Liver (tissue), 8 donors: ENCODE measurements at regions not wholly inside any gene's neighbourhood (a gene's known extent, or its start where the extent isn't known, plus 50 kb on each side); places are given as distances from the start of the nearest gene placed in this dataset.

Experiments
- DNase-seq: peaks from one replicate; pipeline ENCODE4 v3.0.0-alpha.2; 2017; ENCODE audit warnings: low spot score
- H3K27ac ChIP-seq, 2 donors: one replicate each; pipeline ENCODE4 v1.7.0; 2013; ENCODE audit warnings: inconsistent platforms in 2 of 2, low read length in 2 of 2, control low read depth in 1 of 2, low read depth in 1 of 2, mild to moderate bottlenecking in 1 of 2
- H3K27me3 ChIP-seq, 4 donors: one replicate each; pipeline versions ENCODE4 v1.6.1 to v1.7.0; 2013; ENCODE audit warnings: low read length in 3 of 4, inconsistent platforms in 1 of 4, mild to moderate bottlenecking in 1 of 4, moderate library complexity in 1 of 4; ENCODE audit not compliant: control insufficient read depth in 4 of 4, insufficient read depth in 4 of 4
- H3K36me3 ChIP-seq, 4 donors: one replicate each; pipeline versions ENCODE4 v1.6.1 to v1.7.0; 2013; ENCODE audit warnings: low read length in 3 of 4, mild to moderate bottlenecking in 3 of 4, low read depth in 1 of 4, moderate library complexity in 1 of 4; ENCODE audit not compliant: control insufficient read depth in 4 of 4, insufficient read depth in 3 of 4
- H3K4me1 ChIP-seq, 4 donors: one replicate each; pipeline versions ENCODE4 v1.6.1 to v1.7.0; 2013; ENCODE audit warnings: low read length in 3 of 4, mild to moderate bottlenecking in 3 of 4, moderate library complexity in 1 of 4; ENCODE audit not compliant: control insufficient read depth in 4 of 4, insufficient read depth in 4 of 4
- H3K4me3 ChIP-seq, 3 donors: one replicate each; pipeline versions ENCODE4 v1.6.1 to v1.7.0; 2013; ENCODE audit warnings: low read length in 3 of 3, control low read depth in 1 of 3, low read depth in 1 of 3, mild to moderate bottlenecking in 1 of 3
- H3K9ac ChIP-seq, 2 donors: one replicate each; pipeline ENCODE4 v1.7.0; 2013; ENCODE audit warnings: low read length in 2 of 2, mild to moderate bottlenecking in 2 of 2, moderate library complexity in 2 of 2, control low read depth in 1 of 2, low read depth in 1 of 2
- H3K9me3 ChIP-seq, 4 donors: one replicate each; pipeline versions ENCODE4 v1.6.1 to v1.7.0; 2013; ENCODE audit warnings: low read length in 3 of 4; ENCODE audit not compliant: control insufficient read depth in 4 of 4
- EGR1 ChIP-seq, 2 donors: IDR thresholded peaks; 2 replicates each; pipeline ENCODE4 v1.6.1; 2016 to 2018; ENCODE audit warnings: antibody characterized with exemption in 2 of 2, low read depth in 2 of 2
- FOXA1 ChIP-seq: IDR thresholded peaks from 2 replicates; pipeline ENCODE4 v1.6.1; 2016; ENCODE audit warnings: antibody characterized with exemption
- FOXA2 ChIP-seq: IDR thresholded peaks from 2 replicates; pipeline ENCODE4 v1.6.1; 2016; ENCODE audit warnings: antibody characterized with exemption
- GABPA ChIP-seq, 2 donors: IDR thresholded peaks in 1 of 2; conservative IDR thresholded peaks in 1 of 2; 2 replicates each; pipeline ENCODE4 v1.6.1; 2016; ENCODE audit warnings: antibody characterized with exemption in 2 of 2, mild to moderate bottlenecking in 1 of 2, moderate library complexity in 1 of 2
- HNF4A ChIP-seq, 2 donors: conservative IDR thresholded peaks; 2 replicates each; pipeline ENCODE4 v1.6.1; 2016; ENCODE audit warnings: antibody characterized with exemption in 2 of 2, mild to moderate bottlenecking in 2 of 2
- HNF4G ChIP-seq: IDR thresholded peaks from 2 replicates; pipeline ENCODE4 v1.6.1; 2016; ENCODE audit warnings: antibody characterized with exemption
- JUND ChIP-seq, 2 donors: IDR thresholded peaks; 2 replicates each; pipeline ENCODE4 v1.6.1; 2016; ENCODE audit warnings: antibody characterized with exemption in 2 of 2
- NR2F2 ChIP-seq: IDR thresholded peaks from 2 replicates; pipeline ENCODE4 v1.6.1; 2016; ENCODE audit warnings: antibody characterized with exemption
- RAD21 ChIP-seq, 2 donors: IDR thresholded peaks; 2 replicates each; pipeline ENCODE4 v1.6.1; 2016; ENCODE audit warnings: antibody characterized with exemption in 2 of 2, mild to moderate bottlenecking in 2 of 2
- RXRA ChIP-seq, 2 donors: IDR thresholded peaks; 2 replicates each; pipeline ENCODE4 v1.6.1; 2017 to 2018; ENCODE audit warnings: antibody characterized with exemption in 2 of 2, mild to moderate bottlenecking in 1 of 2
- SP1 ChIP-seq: IDR thresholded peaks from 2 replicates; pipeline ENCODE4 v1.6.1; 2018; ENCODE audit warnings: antibody characterized with exemption, mild to moderate bottlenecking
- TAF1 ChIP-seq: conservative IDR thresholded peaks from 2 replicates; pipeline ENCODE4 v1.6.1; 2016; ENCODE audit warnings: antibody characterized with exemption, mild to moderate bottlenecking
- YY1 ChIP-seq: IDR thresholded peaks from 2 replicates; pipeline ENCODE4 v1.6.1; 2016; ENCODE audit warnings: antibody characterized with exemption, mild to moderate bottlenecking
- WGBS: extraction: QIAGEN DNeasy Blood & Tissue Kit; methylation state at CpG from one replicate; pipeline ENCODE4 v1.1.7; 2013; 5-methylcytosine and 5-hydroxymethylcytosine counted together
- TF ChIP-seq, protein P1 (sequence below): IDR thresholded peaks from 2 replicates; pipeline ENCODE4 v1.6.1; 2016; ENCODE audit warnings: antibody characterized with exemption
- TF ChIP-seq, protein P2 (sequence below): IDR thresholded peaks from 2 replicates; pipeline ENCODE4 v1.6.1; 2016; ENCODE audit warnings: antibody characterized with exemption
- TF ChIP-seq, protein P3 (sequence below): IDR thresholded peaks from 2 replicates; pipeline ENCODE4 v1.6.1; 2016; ENCODE audit warnings: antibody characterized with exemption, mild to moderate bottlenecking
- TF ChIP-seq, protein P4 (sequence below): fragments of 150-350 bp; IDR thresholded peaks from 2 replicates; pipeline ENCODE4 v1.5.1; 2017; ENCODE audit warnings: improper control_type of control experiment, low read depth, low read length; ENCODE audit not compliant: missing input control
- TF ChIP-seq, protein P5 (sequence below): IDR thresholded peaks from 2 replicates; pipeline ENCODE4 v1.6.1; 2016; ENCODE audit warnings: antibody characterized with exemption
- donor health status: healthy.
- donor health status: healthy.
- donor health status: healthy.
- donor health status: healthy.
- donor health status: healthy.

DNA sequence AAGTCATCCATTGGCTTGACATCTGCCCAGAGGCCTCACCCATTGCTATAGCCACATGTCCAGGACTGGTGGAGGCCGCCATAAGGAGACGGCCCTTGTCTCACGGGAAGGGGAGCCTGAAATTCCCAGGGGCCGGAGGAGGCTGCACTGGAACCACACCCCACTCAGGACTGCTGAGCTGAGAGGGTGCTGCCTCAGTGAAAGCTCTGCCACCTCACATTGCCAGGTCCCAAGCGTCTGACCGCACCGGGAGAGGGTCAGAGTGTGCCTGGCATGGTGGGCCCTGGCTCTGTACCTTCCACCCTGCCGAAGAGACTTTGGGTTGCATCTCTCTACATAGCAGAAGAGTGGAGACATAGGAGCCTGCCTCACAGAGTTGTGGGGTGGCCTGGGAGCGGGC lies 134.1 kb upstream of the GLI2 start:
- no peak for DNase-seq
- WGBS = 88% methylated on average over 9 of the region's 9 CpGs

DNA sequence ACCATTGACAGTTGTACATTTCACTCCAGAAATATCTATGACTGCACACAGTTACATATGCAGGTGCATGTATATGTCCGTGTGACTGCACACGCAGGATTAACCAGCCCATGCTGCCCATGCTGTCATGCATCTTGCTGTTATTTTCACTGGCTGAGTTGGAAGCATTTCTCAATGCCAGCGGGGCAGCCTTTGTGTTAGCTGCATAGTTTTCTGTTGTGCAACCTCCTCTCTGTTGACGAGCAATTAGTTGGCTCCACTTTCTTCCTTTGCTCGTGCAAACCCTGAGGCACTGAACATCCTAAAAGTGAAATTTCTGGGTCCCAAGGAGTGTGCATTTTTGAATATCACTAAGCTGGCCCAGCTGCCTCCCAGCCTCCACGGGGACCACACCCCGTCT lies 133.4 kb upstream of the GLI2 start:
- no peak for DNase-seq
- no peak overlapping the region for H3K27ac ChIP-seq
- TF ChIP-seq, protein P1, sequence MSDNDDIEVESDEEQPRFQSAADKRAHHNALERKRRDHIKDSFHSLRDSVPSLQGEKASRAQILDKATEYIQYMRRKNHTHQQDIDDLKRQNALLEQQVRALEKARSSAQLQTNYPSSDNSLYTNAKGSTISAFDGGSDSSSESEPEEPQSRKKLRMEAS = no peak
- TF ChIP-seq FOXA2 (no peak), JUND (IDR thresholded peaks at IDR 0.05) (no peak), FOXA1 (no peak)

More for the DNA sequence above, 134.1 kb upstream of the GLI2 start:
- H3K4me3 ChIP-seq = no peak overlapping the region
- TF ChIP-seq, protein P2, sequence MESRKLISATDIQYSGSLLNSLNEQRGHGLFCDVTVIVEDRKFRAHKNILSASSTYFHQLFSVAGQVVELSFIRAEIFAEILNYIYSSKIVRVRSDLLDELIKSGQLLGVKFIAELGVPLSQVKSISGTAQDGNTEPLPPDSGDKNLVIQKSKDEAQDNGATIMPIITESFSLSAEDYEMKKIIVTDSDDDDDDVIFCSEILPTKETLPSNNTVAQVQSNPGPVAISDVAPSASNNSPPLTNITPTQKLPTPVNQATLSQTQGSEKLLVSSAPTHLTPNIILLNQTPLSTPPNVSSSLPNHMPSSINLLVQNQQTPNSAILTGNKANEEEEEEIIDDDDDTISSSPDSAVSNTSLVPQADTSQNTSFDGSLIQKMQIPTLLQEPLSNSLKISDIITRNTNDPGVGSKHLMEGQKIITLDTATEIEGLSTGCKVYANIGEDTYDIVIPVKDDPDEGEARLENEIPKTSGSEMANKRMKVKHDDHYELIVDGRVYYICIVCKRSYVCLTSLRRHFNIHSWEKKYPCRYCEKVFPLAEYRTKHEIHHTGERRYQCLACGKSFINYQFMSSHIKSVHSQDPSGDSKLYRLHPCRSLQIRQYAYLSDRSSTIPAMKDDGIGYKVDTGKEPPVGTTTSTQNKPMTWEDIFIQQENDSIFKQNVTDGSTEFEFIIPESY = no peak
- TF ChIP-seq EGR1 (IDR thresholded peaks at IDR 0.05; ENCODE audit: low read depth in 2 of 2) = no peak
- no peak for TF ChIP-seq HNF4G
- TF ChIP-seq, protein P3, sequence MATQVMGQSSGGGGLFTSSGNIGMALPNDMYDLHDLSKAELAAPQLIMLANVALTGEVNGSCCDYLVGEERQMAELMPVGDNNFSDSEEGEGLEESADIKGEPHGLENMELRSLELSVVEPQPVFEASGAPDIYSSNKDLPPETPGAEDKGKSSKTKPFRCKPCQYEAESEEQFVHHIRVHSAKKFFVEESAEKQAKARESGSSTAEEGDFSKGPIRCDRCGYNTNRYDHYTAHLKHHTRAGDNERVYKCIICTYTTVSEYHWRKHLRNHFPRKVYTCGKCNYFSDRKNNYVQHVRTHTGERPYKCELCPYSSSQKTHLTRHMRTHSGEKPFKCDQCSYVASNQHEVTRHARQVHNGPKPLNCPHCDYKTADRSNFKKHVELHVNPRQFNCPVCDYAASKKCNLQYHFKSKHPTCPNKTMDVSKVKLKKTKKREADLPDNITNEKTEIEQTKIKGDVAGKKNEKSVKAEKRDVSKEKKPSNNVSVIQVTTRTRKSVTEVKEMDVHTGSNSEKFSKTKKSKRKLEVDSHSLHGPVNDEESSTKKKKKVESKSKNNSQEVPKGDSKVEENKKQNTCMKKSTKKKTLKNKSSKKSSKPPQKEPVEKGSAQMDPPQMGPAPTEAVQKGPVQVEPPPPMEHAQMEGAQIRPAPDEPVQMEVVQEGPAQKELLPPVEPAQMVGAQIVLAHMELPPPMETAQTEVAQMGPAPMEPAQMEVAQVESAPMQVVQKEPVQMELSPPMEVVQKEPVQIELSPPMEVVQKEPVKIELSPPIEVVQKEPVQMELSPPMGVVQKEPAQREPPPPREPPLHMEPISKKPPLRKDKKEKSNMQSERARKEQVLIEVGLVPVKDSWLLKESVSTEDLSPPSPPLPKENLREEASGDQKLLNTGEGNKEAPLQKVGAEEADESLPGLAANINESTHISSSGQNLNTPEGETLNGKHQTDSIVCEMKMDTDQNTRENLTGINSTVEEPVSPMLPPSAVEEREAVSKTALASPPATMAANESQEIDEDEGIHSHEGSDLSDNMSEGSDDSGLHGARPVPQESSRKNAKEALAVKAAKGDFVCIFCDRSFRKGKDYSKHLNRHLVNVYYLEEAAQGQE = no peak
- TF ChIP-seq JUND (IDR thresholded peaks at IDR 0.05) = no peak
- no peak for TF ChIP-seq TAF1
- no peak for TF ChIP-seq YY1
- TF ChIP-seq, protein P4, sequence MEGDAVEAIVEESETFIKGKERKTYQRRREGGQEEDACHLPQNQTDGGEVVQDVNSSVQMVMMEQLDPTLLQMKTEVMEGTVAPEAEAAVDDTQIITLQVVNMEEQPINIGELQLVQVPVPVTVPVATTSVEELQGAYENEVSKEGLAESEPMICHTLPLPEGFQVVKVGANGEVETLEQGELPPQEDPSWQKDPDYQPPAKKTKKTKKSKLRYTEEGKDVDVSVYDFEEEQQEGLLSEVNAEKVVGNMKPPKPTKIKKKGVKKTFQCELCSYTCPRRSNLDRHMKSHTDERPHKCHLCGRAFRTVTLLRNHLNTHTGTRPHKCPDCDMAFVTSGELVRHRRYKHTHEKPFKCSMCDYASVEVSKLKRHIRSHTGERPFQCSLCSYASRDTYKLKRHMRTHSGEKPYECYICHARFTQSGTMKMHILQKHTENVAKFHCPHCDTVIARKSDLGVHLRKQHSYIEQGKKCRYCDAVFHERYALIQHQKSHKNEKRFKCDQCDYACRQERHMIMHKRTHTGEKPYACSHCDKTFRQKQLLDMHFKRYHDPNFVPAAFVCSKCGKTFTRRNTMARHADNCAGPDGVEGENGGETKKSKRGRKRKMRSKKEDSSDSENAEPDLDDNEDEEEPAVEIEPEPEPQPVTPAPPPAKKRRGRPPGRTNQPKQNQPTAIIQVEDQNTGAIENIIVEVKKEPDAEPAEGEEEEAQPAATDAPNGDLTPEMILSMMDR = no peak
- TF ChIP-seq FOXA2 = no peak
- TF ChIP-seq RAD21 (IDR thresholded peaks at IDR 0.05) = no peak
- no peak for TF ChIP-seq HNF4A (conservative IDR thresholded peaks at IDR 0.05)
- no peak for TF ChIP-seq SP1
- TF ChIP-seq, protein P5, sequence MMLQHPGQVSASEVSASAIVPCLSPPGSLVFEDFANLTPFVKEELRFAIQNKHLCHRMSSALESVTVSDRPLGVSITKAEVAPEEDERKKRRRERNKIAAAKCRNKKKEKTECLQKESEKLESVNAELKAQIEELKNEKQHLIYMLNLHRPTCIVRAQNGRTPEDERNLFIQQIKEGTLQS = no peak
- TF ChIP-seq RXRA (IDR thresholded peaks at IDR 0.05) = no peak
- TF ChIP-seq NR2F2 = no peak
- TF ChIP-seq GABPA (IDR thresholded peaks at IDR 0.05 in 1 of 2, conservative IDR thresholded peaks at IDR 0.05 in 1 of 2) = no peak
- TF ChIP-seq, protein P1 = no peak
- no peaks in the 10 kb centered on the region for H3K27me3 ChIP-seq
- H3K9me3 ChIP-seq = no peaks in the 10 kb centered on the region
- H3K36me3 ChIP-seq = no peaks in the 10 kb centered on the region
- no peak overlapping the region for H3K9ac ChIP-seq
- H3K4me1 ChIP-seq = peaks cover under 1 to 13% (median 8%) of the 10 kb centered on the region in 4 donors
- no peak overlapping the region for H3K27ac ChIP-seq

More for the DNA sequence above, 133.4 kb upstream of the GLI2 start:
- Histone ChIP-seq H3K36me3 (no peaks in the 10 kb centered on the region), H3K9me3 (no peaks in the 10 kb centered on the region), H3K9ac (no peak overlapping the region), H3K4me1 (peaks cover 0 to 6% (median 4%) of the 10 kb centered on the region in 4 donors), H3K27me3 (no peaks in the 10 kb centered on the region), H3K4me3 (no peak overlapping the region)
- 85% methylated on average over 7 of the region's 7 CpGs for WGBS
